H1 (cell line): ENCODE measurements at regions not wholly inside any gene's neighbourhood (a gene's known extent, or its start where the extent isn't known, plus 50 kb on each side); places are given as distances from the start of the nearest gene placed in this dataset.
A peak's percentile ranks its signal among the peaks of the same experiment; 100 is the strongest.

Experiments used
- CTCF ChIA-PET: fragments of 300-600 bp; sonication (Branson Sonifier 250); formaldehyde crosslinking; loops from one replicate; lab custom pipeline; 2021; ENCODE audit not compliant: partially characterized antibody; lab: Charles Lee
- POLR2A ChIA-PET: fragments of 300-600 bp; sonication (Branson Sonifier 250); formaldehyde crosslinking; loops from one replicate; lab custom pipeline; 2021; ENCODE audit warnings: inconsistent platforms; ENCODE audit not compliant: partially characterized antibody; lab: Charles Lee
- DNase-seq, 2 experiments: peaks; one replicate each; pipeline versions ENCODE4 v3.0.0 to v3.0.0-alpha.2; 2010 to 2022; ENCODE audit warnings: low spot score in 2 of 2, low read depth in 1 of 2, mixed read lengths in 1 of 2
- FAIRE-seq: peaks from 2 replicates; lab custom pipeline; 2011; peaks lifted over from hg19 to GRCh38; lab: Jason Lieb, UNC
- H2AFZ ChIP-seq: 2 replicates; pipeline ENCODE4 v1.8.1; 2012; ENCODE audit warnings: low read length, inconsistent platforms
- H2AK5ac ChIP-seq: 2 replicates; pipeline ENCODE4 v1.6.1; 2013; ENCODE audit warnings: low read depth, low read length
- H2BK120ac ChIP-seq: replicated peaks from 2 replicates; pipeline ENCODE3; 2013; ENCODE audit warnings: low read depth, low read length, inconsistent platforms
- H2BK12ac ChIP-seq: 2 replicates; pipeline ENCODE4 v1.6.1; 2013; ENCODE audit warnings: low read depth, low read length
- H2BK15ac ChIP-seq: 2 replicates; pipeline ENCODE4 v1.6.1; 2013; ENCODE audit warnings: low read length
- H2BK20ac ChIP-seq: 2 replicates; pipeline ENCODE4 v1.6.1; 2013; ENCODE audit warnings: low read length
- H2BK5ac ChIP-seq: 2 replicates; pipeline ENCODE4 v1.6.1; 2013; ENCODE audit warnings: low read depth, low read length
- H3K14ac ChIP-seq: 2 replicates; pipeline ENCODE4 v1.6.1; 2013; ENCODE audit warnings: inconsistent platforms; ENCODE audit not compliant: insufficient read length
- H3K18ac ChIP-seq: 2 replicates; pipeline ENCODE4 v1.6.1; 2013; ENCODE audit warnings: low read length; ENCODE audit errors: extremely low read depth
- H3K23ac ChIP-seq: 2 replicates; pipeline ENCODE4 v1.6.1; 2013; ENCODE audit warnings: inconsistent platforms; ENCODE audit not compliant: insufficient read length
- H3K23me2 ChIP-seq: 2 replicates; pipeline ENCODE4 v1.6.1; 2013; ENCODE audit warnings: low read depth, low read length
- H3K27ac ChIP-seq: 2 replicates; pipeline ENCODE4 v1.6.1; 2011; ENCODE audit warnings: low read depth, low read length, inconsistent platforms
- H3K27me3 ChIP-seq, 4 experiments: replicated peaks in 1 of 4; 1 replicate in 1 of 4; 2 replicates in 3 of 4; pipeline versions ENCODE4 v1.6.1 to v1.8.1; 2011 to 2013; ENCODE audit warnings: low read length in 3 of 4, mild to moderate bottlenecking in 3 of 4, inconsistent platforms in 2 of 4, mixed read lengths in 2 of 4, moderate library complexity in 1 of 4; ENCODE audit not compliant: control insufficient read depth in 3 of 4, insufficient read depth in 3 of 4; ENCODE audit errors: extremely low read depth in 1 of 4
- H3K36me3 ChIP-seq, 4 experiments: 2 replicates each; pipeline versions ENCODE4 v1.6.1 to v1.8.1; 2011 to 2013; ENCODE audit warnings: mild to moderate bottlenecking in 4 of 4, low read length in 3 of 4, moderate library complexity in 2 of 4, control low read depth in 1 of 4, inconsistent platforms in 1 of 4; ENCODE audit not compliant: insufficient read depth in 4 of 4, control insufficient read depth in 2 of 4
- H3K4ac ChIP-seq: replicated peaks from 2 replicates; pipeline ENCODE3; 2013; ENCODE audit warnings: low read length, low read depth, mixed read lengths, inconsistent platforms; ENCODE audit not compliant: insufficient read length
- H3K4me1 ChIP-seq, 4 experiments: replicated peaks in 1 of 4; 1 replicate in 1 of 4; 2 replicates in 3 of 4; pipeline versions ENCODE4 v1.6.1 to v1.8.1; 2011 to 2013; ENCODE audit warnings: low read length in 3 of 4, inconsistent platforms in 2 of 4, mixed read lengths in 1 of 4; ENCODE audit not compliant: insufficient read depth in 4 of 4, control insufficient read depth in 3 of 4
- H3K4me2 ChIP-seq, 2 experiments: 2 replicates each; pipeline versions ENCODE4 v1.6.1 to v1.8.1; 2011 to 2013; ENCODE audit warnings: low read depth in 2 of 2, low read length in 2 of 2, control low read depth in 1 of 2, inconsistent platforms in 1 of 2, mild to moderate bottlenecking in 1 of 2; ENCODE audit not compliant: insufficient read depth in 1 of 2
- H3K4me3 ChIP-seq, 4 experiments: fragments of 200-600, 300-600 bp in 1 of 4; sonication (generic), shearing (Covaris generic), sonication (Bioruptor Twin) in 1 of 4; 2 replicates each; pipeline versions ENCODE4 v1.5.1 to v1.8.1; 2011 to 2016; ENCODE audit warnings: low read length in 4 of 4, low read depth in 3 of 4, control low read depth in 2 of 4, inconsistent platforms in 2 of 4, mild to moderate bottlenecking in 2 of 4, mixed read lengths in 1 of 4, moderate library complexity in 1 of 4; ENCODE audit not compliant: insufficient read depth in 2 of 4; ENCODE audit errors: extremely low read depth in 1 of 4
- H3K56ac ChIP-seq: replicated peaks from 2 replicates; pipeline ENCODE3; 2013; ENCODE audit warnings: low read depth, mild to moderate bottlenecking, mixed read lengths, low read length, inconsistent platforms; ENCODE audit not compliant: insufficient read length
- H3K79me1 ChIP-seq: 2 replicates; pipeline ENCODE4 v1.6.1; 2013; ENCODE audit warnings: low read depth, low read length, control low read depth
- H3K79me2 ChIP-seq, 2 experiments: 2 replicates each; pipeline versions ENCODE4 v1.6.1 to v1.8.1; 2012 to 2013; ENCODE audit warnings: low read length in 2 of 2, mild to moderate bottlenecking in 2 of 2, inconsistent platforms in 1 of 2; ENCODE audit not compliant: insufficient read depth in 2 of 2, control insufficient read depth in 1 of 2
- H3K9ac ChIP-seq, 4 experiments: replicated peaks in 1 of 4; 1 replicate in 1 of 4; 2 replicates in 3 of 4; pipeline versions ENCODE4 v1.6.1 to v1.8.1; 2011 to 2013; ENCODE audit warnings: low read depth in 3 of 4, low read length in 3 of 4, control low read depth in 2 of 4, mild to moderate bottlenecking in 2 of 4, moderate library complexity in 2 of 4, inconsistent platforms in 1 of 4; ENCODE audit errors: extremely low read depth in 1 of 4
- H3K9me3 ChIP-seq, 2 experiments: 2 replicates each; pipeline versions ENCODE4 v1.6.1 to v1.8.1; 2012 to 2013; ENCODE audit warnings: mild to moderate bottlenecking in 2 of 2, moderate library complexity in 2 of 2, control low read depth in 1 of 2, inconsistent platforms in 1 of 2, low read depth in 1 of 2, low read length in 1 of 2, mixed read lengths in 1 of 2; ENCODE audit not compliant: insufficient read depth in 2 of 2
- H4K20me1 ChIP-seq, 2 experiments: replicated peaks in 1 of 2; 2 replicates each; pipeline versions ENCODE3 to v1.8.1; 2011 to 2013; ENCODE audit warnings: inconsistent platforms in 2 of 2, low read length in 2 of 2, mild to moderate bottlenecking in 1 of 2; ENCODE audit not compliant: insufficient read depth in 2 of 2, control insufficient read depth in 1 of 2
- H4K5ac ChIP-seq: 2 replicates; pipeline ENCODE4 v1.6.1; 2013; ENCODE audit warnings: low read length, low read depth, mixed read lengths, inconsistent platforms; ENCODE audit not compliant: insufficient read length
- H4K8ac ChIP-seq: 2 replicates; pipeline ENCODE4 v1.8.0; 2013; ENCODE audit warnings: mild to moderate bottlenecking, moderate library complexity, low read length, inconsistent platforms; ENCODE audit not compliant: insufficient read depth; ENCODE audit errors: extremely low read depth
- H4K91ac ChIP-seq: replicated peaks from 2 replicates; pipeline ENCODE3; 2013; ENCODE audit warnings: low read length, mixed read lengths, inconsistent platforms; ENCODE audit not compliant: insufficient read length
- ASH2L ChIP-seq: fragments of 200-600, 300-600 bp; sonication (generic); IDR thresholded peaks from one replicate; pipeline ENCODE4 v1.7.1; 2017; ENCODE audit warnings: low read length
- ATF2 ChIP-seq: IDR thresholded peaks from 2 replicates; pipeline ENCODE4 v1.6.1; 2012; ENCODE audit warnings: low read length, inconsistent platforms
- JUN ChIP-seq: IDR thresholded peaks from 2 replicates; pipeline ENCODE4 v1.6.1; 2011; ENCODE audit warnings: low read depth, mild to moderate bottlenecking, improper control_type of control experiment, low read length
- MAX ChIP-seq: IDR thresholded peaks from 2 replicates; pipeline ENCODE4 v1.6.1; 2012; ENCODE audit warnings: inconsistent platforms
- NANOG ChIP-seq: IDR thresholded peaks from 2 replicates; pipeline ENCODE4 v1.6.1; 2011; ENCODE audit warnings: low read length, low read depth, mild to moderate bottlenecking, inconsistent platforms; ENCODE audit not compliant: insufficient read depth, poor library complexity, severe bottlenecking
- SIN3A ChIP-seq, 2 experiments: IDR thresholded peaks in 1 of 2; conservative IDR thresholded peaks in 1 of 2; 2 replicates each; pipeline ENCODE4 v1.6.1; 2011 to 2012; ENCODE audit warnings: low read length in 2 of 2, improper control_type of control experiment in 1 of 2, low read depth in 1 of 2, mild to moderate bottlenecking in 1 of 2
- SUZ12 ChIP-seq: fragments of 200-600 bp; sonication (generic); IDR thresholded peaks from 2 replicates; pipeline ENCODE4 v1.6.1; 2012; ENCODE audit warnings: mild to moderate bottlenecking, inconsistent platforms, low read length, moderate library complexity, mixed read lengths
- USF2 ChIP-seq: IDR thresholded peaks from 2 replicates; pipeline ENCODE4 v1.6.1; 2011; ENCODE audit warnings: low read length, improper control_type of control experiment
- ZNF274 ChIP-seq: IDR thresholded peaks from 2 replicates; pipeline ENCODE4 v1.7.0; 2012; ENCODE audit warnings: low read length, borderline replicate concordance; ENCODE audit errors: extremely low read depth
- WGBS, 2 experiments: shearing (Covaris generic) in 1 of 2; methylation state at CpG; one replicate each; pipeline versions ENCODE4 v1.1.6 to v1.1.7; 2013 to 2015; ENCODE audit warnings: low lambda C conversion rate in 2 of 2, mixed read lengths in 2 of 2, inconsistent platforms in 1 of 2, low coverage in 1 of 2, missing lambda C conversion rate in 1 of 2; ENCODE audit not compliant: insufficient replicate concordance in 2 of 2, insufficient coverage in 1 of 2, insufficient read length in 1 of 2; ENCODE audit errors: extremely low coverage in 1 of 2, missing lambda C conversion rate in 1 of 2; 5-methylcytosine and 5-hydroxymethylcytosine counted together

- Histone ChIP-seq H3K4ac (no peak overlapping the region), H2BK20ac (no peak overlapping the region), H4K8ac (no peak overlapping the region), H3K23me2 (peaks cover 2% of the 10 kb centered on the region), H2BK12ac (no peak overlapping the region), H3K27me3 (peaks cover 0 to 29% (median 12%) of the 10 kb centered on the region in 4 experiments; a peak in 6 of 7 replicates), H3K4me1 (peaks cover 0 to 13% (median 1%) of the 10 kb centered on the region in 4 experiments; a peak in 4 of 7 replicates), H3K9ac (no peak overlapping the region), H3K23ac (no peak overlapping the region), H3K9me3 (no peaks in the 10 kb centered on the region), H3K4me2 (peak overlapping the region; percentile 63 to 67; a peak in 3 of 4 replicates), H4K91ac (no peak overlapping the region), H3K36me3 (no peaks in the 10 kb centered on the region), H2AK5ac (no peak overlapping the region), H3K56ac (no peak overlapping the region), H3K79me1 (no peaks in the 10 kb centered on the region), H4K5ac (no peak overlapping the region), H2BK15ac (no peak overlapping the region), H4K20me1 (no peaks in the 10 kb centered on the region), H3K79me2 (no peaks in the 10 kb centered on the region), H2BK120ac (no peak overlapping the region), H3K27ac (no peak overlapping the region), H2BK5ac (no peak overlapping the region), H3K4me3 (peak overlapping the region in 3 of 4 experiments; percentile 39 to 100 (median 40); a peak in 5 of 8 replicates), H2AFZ (no peak overlapping the region), H3K18ac (no peak overlapping the region), H3K14ac (no peak overlapping the region)
- WGBS, 2 experiments = 28% methylated on average over 1 of the region's 1 CpG; no CpG with 5 or more reads in 1 of the 2 experiments
- ChIA-PET CTCF (interaction anchor here (0.6 to 12.4 kb wide), 9 partner anchors 16 to 595 kb away, joined by 3 to 102 read pairs (median 6); no protein-coding TSS in a partner anchor), POLR2A (interaction anchor here (0.6 to 1.5 kb wide), 10 partner anchors 11 to 609 kb away, joined by 3 to 7 read pairs (median 3); a partner anchor contains a TSS)
- TF ChIP-seq MAX (no peak), ZNF274 (no peak), JUN (no peak), USF2 (no peak), SIN3A (conservative IDR thresholded peaks at IDR 0.05 in 1 of 2, IDR thresholded peaks at IDR 0.05 in 1 of 2; ENCODE audit: low read depth in 1 of 2, low read length in 2 of 2) (no peak), ASH2L (no peak), NANOG (no peak), ATF2 (no peak), SUZ12 (no peak)
- no peak for FAIRE-seq
- DNase-seq = no peak
Observed at GRCh38 chr6:27754408-27754782, 157.8 kb downstream of the OR2B2 start.
